ENCODE measurements at regions not wholly inside any gene's neighbourhood (a gene's known extent, or its start where the extent isn't known, plus 50 kb on each side); places are given as distances from the start of the nearest gene placed in this dataset.

- Histone ChIP-seq H4K5ac (ENCODE audit: insufficient read length, low read depth, low read length) (no peak overlapping the region), H3K9ac (ENCODE audit: extremely low read depth, insufficient read length, low read length) (no peak overlapping the region), H3K4me2 (ENCODE audit: insufficient read depth, insufficient read length, low read length) (no peak overlapping the region), H3K56ac (ENCODE audit: insufficient read length, low read depth, low read length) (no peak overlapping the region), H3T11ph (ENCODE audit: low read length) (no peak overlapping the region), H3K23ac (ENCODE audit: insufficient read length, low read depth, low read length) (no peak overlapping the region), H2BK120ac (ENCODE audit: low read depth, low read length, poor library complexity, severe bottlenecking) (no peak overlapping the region), H3K79me1 (ENCODE audit: insufficient read depth, low read depth, low read length, poor library complexity, severe bottlenecking) (no peaks in the 10 kb centered on the region), H2AK5ac (ENCODE audit: insufficient read length, low read length) (no peak overlapping the region), H3K18ac (ENCODE audit: insufficient read length, low read depth, low read length) (no peak overlapping the region), H2BK12ac (ENCODE audit: insufficient read length, low read depth, low read length) (no peak overlapping the region), H2BK5ac (ENCODE audit: insufficient read length, low read length) (no peak overlapping the region), H3K23me2 (ENCODE audit: insufficient read length, low read depth, low read length, poor library complexity, severe bottlenecking) (no peaks in the 10 kb centered on the region), H2BK15ac (ENCODE audit: low read depth, low read length) (no peak overlapping the region), H3K14ac (ENCODE audit: insufficient read depth, low read length) (no peak overlapping the region), H3K27ac (ENCODE audit: insufficient read length, low read depth, low read length) (no peak overlapping the region), H4K8ac (replicated peaks; ENCODE audit: insufficient read length, low read depth, low read length) (no peak overlapping the region), H2AFZ (ENCODE audit: low read length) (no peak overlapping the region), H3K4me1 (ENCODE audit: insufficient read depth, low read length) (no peaks in the 10 kb centered on the region), H3K4ac (ENCODE audit: low read depth, low read length) (no peak overlapping the region), H2BK20ac (ENCODE audit: low read depth, low read length, poor library complexity, severe bottlenecking) (no peak overlapping the region), H4K91ac (ENCODE audit: insufficient read length, low read depth, low read length) (no peak overlapping the region), H4K20me1 (ENCODE audit: control insufficient read depth, insufficient read depth, insufficient read length) (no peaks in the 10 kb centered on the region), H3K27me3 (ENCODE audit: insufficient read depth, low read length) (no peaks in the 10 kb centered on the region), H3K9me3 (ENCODE audit: control insufficient read depth, low read depth, low read length) (no peaks in the 10 kb centered on the region), H3K79me2 (ENCODE audit: insufficient read depth, low read length) (no peaks in the 10 kb centered on the region)
- 0 out of 7 replicates have a peak overlapping the region, but pooled peaks of 1 of the 3 experiments have one; percentile 62 for H3K27ac Mint-ChIP-seq
- H3K9me3 Mint-ChIP-seq: peaks cover 3 to 10% of the 10 kb centered on the region in 2 experiments; a peak in 4 of 5 replicates
- TF ChIP-seq, protein P1, sequence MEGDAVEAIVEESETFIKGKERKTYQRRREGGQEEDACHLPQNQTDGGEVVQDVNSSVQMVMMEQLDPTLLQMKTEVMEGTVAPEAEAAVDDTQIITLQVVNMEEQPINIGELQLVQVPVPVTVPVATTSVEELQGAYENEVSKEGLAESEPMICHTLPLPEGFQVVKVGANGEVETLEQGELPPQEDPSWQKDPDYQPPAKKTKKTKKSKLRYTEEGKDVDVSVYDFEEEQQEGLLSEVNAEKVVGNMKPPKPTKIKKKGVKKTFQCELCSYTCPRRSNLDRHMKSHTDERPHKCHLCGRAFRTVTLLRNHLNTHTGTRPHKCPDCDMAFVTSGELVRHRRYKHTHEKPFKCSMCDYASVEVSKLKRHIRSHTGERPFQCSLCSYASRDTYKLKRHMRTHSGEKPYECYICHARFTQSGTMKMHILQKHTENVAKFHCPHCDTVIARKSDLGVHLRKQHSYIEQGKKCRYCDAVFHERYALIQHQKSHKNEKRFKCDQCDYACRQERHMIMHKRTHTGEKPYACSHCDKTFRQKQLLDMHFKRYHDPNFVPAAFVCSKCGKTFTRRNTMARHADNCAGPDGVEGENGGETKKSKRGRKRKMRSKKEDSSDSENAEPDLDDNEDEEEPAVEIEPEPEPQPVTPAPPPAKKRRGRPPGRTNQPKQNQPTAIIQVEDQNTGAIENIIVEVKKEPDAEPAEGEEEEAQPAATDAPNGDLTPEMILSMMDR (conservative IDR thresholded peaks at IDR 0.05): no peak
- no peaks in the 10 kb centered on the region; the same call in 1 of the 2 replicates for H3K27me3 Mint-ChIP-seq (ENCODE audit: low read depth)
- H3K36me3 Mint-ChIP-seq (ENCODE audit: insufficient read depth in 1 of 3, low read depth in 3 of 3): peaks cover 0 to 6% (median 3%) of the 10 kb centered on the region in 3 experiments; a peak in 3 of 7 replicates
- DNase-seq: no peak
- H3K4me1 Mint-ChIP-seq: peaks cover 7% of the 10 kb centered on the region in 2 experiments
- no CpG with 5 or more reads among the region's 2 CpGs for WGBS (ENCODE audit: extremely low coverage, insufficient read length, low lambda C conversion rate)
- no peak overlapping the region for H3K4me3 Mint-ChIP-seq
Observed at GRCh38 chr15:36005542-36005941, 459.6 kb upstream of the DPH6 start.

All from H9 (cell line).